HG03139 (cell line): ENCODE measurements at regions not wholly inside any gene's neighbourhood (a gene's known extent, or its start where the extent isn't known, plus 50 kb on each side); places are given as distances from the start of the nearest gene placed in this dataset.
"Not testable (repeated sequence)": the region's sequence is repeated elsewhere in the genome, so short reads cannot be mapped to it uniquely, and the experiment has no call there.

Experiments used
- ATAC-seq: cut with Tn5 transposase; IDR thresholded peaks from one replicate; pipeline ENCODE4 v1.9.1; 2021; ENCODE audit not compliant: unreplicated experiment

GRCh38 chrX:7640392-7640791, 202.6 kb upstream of the VCX start:
- ATAC-seq: no peak

DNA sequence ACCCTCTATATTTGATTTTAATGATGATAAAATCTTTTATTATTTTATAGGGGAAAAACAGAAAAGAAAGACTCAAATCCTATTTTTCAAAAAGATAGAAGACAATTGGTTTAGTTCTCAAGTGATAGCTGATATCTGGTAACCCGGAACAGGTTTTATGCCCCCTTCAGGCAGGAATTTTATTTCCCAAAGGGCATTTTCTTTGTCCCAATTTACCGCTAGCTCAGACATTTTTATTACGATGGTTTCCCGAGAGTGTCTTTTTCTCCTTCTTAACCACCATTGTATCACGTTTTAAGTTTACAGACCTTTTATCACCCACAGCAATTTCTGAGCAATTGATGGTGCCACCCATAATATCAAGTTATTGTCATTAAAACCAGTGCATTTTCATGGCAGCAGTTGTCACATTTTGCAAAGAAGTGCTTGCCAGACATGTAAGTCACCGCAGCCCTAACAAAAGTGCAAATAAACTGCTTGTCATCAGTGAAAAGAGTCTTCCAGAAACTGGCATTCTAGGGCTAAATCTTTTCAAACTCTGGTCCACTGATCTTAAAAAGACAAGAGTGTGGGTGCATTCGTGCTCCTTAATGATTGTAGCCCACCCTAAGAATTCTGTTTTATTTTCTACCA, 204.8 kb upstream of the VCX start:
- ATAC-seq: no peak

- no peak for ATAC-seq
Observed at GRCh38 chrX:7637066-7637465, 205.9 kb upstream of the VCX start.

- ATAC-seq: no peak
Observed at GRCh38 chrX:7635604-7636003, 207.4 kb upstream of the VCX start.

DNA sequence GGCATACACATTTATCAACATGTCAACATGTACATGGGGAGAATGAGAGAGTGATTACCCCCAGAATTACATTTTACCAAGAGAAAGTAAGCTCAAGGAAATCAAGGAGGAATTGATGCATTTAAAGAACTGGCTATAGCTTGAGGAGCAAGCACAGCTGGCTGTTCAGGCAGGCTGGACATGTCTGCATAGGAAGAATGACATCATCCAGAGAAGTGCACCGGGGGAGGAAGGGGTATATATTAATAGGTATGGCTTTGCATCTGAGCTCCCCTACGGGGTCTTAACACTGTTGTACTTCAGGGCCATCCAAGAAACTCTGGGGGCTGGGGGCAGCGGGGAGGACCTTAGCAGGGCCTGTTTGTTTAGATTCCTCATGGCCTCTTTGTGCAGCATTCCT, 222.4 kb upstream of the VCX start:
- ATAC-seq: no peak

DNA sequence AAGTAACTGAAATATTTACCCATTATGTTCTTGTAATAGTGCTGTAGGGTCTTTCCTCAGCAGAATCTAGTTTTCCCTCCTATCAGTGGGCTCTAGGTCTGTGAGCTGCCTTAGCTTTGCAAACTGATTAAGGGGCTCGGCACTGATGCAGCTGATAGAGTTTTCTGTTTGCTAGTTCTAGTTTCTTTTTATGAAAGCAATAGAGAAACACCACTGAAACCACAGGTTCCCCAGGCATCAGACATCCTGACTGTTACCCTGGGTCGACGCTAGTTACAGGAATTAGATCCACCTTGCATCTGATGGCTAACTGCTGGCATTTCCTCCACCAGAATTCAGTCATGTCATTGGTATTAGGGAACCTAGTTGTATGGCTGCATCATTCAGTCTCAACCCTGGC, 225.0 kb upstream of the VCX start:
- ATAC-seq: no peak

- no peak for ATAC-seq
Observed at GRCh38 chrX:7614616-7615015, 228.4 kb upstream of the VCX start.

GRCh38 chrX:7608625-7609024, 234.3 kb upstream of the VCX start:
- ATAC-seq: not testable (repeated sequence)

DNA sequence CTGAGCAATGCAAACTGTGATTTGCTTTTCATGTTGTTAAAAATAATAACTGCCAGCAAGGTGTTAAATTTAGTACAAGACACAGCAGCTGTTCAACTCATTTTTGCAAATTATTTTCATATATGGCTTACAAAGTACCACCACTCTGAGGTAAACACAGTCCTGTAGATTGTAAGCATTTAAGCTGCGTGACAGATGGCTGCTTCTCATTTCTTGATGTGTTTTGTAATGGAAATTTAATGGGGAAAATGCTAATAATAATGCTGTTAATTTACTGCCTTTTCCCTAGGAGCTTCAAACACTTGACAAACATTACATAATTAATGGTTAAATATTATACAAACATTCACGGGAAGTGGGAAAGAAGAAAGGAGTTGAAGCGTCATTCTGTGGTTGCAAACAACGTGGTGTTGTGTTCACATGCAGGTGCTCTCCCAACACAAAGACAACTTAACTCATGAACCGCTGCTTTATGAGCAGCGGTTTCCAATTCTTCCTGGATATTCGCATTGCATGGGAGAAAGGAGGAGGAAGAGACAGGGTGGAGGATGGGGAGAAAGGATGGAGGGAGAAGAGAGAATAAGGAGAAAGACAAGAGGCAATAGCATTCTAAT, 236.8 kb upstream of the VCX start:
- ATAC-seq: no peak

DNA sequence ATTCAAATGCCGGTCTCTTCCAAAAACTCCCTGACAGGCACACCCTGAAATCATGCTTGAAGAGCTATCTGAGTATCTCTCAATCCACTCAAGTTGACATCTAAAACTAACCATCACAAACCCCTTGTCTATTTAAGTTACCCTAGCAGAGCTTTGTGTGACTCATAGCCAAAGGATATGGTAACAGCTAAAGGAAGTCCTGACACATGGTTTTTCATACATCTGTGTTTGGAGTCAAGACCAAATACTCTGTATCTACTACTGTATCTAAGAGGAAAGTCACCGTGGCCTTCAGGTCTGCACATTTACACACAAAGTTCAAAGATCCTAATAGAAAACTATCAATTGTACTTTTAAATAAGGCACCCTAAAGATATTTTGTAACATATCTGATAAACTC, 239.6 kb upstream of the VCX start:
- no peak for ATAC-seq

GRCh38 chrX:7596822-7597221, 246.1 kb upstream of the VCX start:
- ATAC-seq: no peak

DNA sequence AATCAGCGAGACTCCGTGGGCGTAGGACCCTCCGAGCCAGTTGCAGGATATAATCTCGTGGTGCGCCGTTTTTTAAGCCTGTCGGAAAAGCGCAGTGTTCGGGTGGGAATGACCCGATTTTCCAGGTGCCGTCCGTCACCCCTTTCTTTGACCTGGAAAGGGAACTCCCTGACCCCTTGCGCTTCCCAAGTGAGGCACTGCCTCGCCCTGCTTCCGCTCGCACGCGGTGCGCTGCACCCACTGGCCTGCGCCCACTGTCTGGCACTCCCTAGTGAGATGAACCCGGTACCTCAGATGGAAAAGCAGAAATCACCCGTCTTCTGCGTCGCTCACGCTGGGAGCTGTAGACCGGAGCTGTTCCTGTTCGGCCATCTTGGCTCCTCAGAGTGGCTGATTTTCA, 249.6 kb upstream of the VCX start:
- not testable (repeated sequence) for ATAC-seq

GRCh38 chrX:7586126-7586525, 256.8 kb upstream of the VCX start:
- no peak for ATAC-seq

DNA sequence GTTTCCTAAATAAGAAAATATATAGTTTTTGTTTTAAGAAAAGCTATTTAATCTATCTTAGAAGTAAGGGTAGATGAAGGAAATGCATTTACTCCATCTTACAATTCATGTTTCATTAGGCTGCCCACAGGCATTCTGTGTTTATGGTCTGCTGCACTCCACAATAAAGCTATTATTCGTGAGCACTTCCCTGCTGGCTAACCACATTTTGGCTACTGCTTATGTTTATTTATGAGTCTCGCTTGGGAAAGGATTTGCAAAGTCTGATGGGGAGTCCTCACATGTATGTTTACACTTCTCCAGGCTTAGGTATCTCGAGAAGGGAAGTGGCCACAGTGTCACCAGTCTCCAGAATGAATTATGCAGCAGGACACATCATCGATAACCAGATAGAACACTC, 260.8 kb upstream of the VCX start:
- ATAC-seq: no peak

GRCh38 chrX:7580127-7580526, 262.8 kb upstream of the VCX start:
- ATAC-seq: no peak

DNA sequence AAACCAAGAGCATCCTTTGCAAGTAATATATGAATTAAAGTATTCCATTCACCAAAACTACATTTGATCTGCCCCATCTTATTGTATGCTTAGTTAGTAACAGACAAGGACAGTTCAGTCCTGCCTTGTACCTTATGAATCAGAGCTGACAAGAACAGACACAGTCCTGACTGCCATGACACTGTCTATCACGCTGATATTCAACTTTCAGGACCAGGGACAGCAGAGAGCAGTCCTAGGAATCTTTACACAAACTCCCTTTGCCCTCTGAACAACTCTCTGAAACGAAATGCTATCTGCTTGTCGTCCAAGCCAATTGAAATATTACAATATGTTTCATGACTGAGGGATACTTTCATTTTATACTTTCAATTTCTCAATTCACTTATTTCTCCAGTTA, 268.6 kb upstream of the VCX start:
- no peak for ATAC-seq

DNA sequence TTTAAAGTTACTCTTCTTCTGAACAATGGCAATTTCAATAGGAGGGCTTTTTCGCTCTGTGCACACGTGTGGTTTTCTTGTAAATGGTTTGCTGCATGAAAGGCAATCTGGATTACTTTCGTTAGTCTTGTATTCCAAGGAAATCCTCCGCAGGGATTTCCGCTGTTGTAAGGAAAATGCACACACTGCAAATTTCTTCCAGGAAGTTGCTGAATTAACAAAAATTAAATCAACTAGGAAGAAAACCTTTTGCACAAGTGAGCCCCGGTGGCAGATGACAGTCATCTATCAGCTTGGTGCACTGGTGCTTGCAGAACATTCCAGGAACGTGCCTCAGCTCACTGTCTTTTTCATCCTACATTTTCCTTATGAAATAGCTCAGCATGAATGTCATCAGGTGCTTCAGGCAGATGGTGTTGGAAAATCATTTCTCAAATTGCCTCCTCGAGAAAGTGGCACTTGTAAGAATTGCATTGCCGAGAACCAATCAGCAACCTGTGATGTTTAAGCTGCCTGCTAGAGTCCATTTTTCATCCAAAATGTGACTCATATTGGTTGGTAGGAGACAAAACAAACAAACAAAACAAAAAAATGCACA, 272.4 kb upstream of the VCX start:
- ATAC-seq: no peak

GRCh38 chrX:7568597-7568996, 274.4 kb upstream of the VCX start:
- ATAC-seq: no peak

DNA sequence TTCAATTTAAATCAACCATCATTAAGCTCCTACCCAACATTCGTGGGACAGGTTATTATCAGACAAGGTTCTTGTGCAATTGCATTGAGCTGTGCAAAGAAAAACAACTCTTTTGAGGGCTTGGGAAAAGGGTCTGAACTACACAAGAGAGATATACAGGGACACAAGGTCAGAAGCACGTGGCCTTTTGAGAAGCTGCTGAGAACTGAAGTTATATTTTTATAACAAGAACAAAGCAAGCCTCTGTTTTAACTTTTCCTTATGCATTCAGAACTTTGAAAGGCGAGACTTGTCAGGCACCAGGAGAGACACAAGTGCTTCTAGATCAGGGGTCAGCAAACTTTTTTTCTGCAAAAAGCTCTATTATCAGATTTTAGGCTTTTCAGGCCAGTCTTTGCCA, 274.8 kb upstream of the VCX start:
- no peak for ATAC-seq

DNA sequence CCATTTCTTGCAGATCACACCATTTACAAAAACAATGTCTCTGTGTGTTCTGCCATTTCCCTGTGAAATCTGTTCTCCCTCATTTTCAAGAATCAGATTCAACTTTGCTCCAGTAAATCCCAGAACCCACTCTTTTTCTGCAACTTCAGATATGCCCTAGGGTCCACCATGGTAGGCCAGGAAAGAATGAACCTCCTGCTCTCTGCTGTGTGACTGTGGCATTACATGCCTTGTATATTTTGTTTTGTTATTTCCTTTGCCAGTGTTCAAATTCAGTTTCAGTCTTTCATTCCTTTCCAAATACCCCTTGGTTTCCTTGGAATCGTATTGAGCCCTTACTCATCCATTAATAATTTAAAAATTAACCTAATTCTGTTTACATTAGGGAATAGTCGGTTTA, 290.2 kb upstream of the VCX start:
- no peak for ATAC-seq

DNA sequence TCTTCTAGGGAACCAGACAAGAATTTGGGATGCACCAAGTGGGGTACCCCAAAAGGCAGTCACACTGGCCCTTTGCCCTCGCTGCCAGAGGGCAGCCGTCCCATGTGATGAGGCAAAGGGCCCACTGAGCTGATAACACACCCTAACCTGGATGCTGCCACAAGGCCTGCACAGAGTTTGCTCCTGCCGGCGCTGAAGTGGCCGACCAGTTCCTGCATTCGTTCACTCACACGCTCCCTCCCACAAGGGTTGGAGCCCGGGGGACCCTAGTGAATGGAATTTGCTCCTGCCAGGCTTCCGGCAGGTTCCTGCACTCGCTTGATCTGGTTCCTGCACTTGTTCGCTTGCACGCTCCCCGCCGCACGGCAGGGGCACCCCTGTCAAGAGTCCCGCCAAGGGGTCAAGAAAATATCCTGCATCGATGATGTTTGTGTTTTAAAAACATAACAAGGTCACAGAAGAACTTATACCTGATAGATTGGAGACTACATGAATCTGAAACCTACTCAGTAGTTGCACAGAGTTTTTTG, 296.4 kb upstream of the VCX start:
- no peak for ATAC-seq

DNA sequence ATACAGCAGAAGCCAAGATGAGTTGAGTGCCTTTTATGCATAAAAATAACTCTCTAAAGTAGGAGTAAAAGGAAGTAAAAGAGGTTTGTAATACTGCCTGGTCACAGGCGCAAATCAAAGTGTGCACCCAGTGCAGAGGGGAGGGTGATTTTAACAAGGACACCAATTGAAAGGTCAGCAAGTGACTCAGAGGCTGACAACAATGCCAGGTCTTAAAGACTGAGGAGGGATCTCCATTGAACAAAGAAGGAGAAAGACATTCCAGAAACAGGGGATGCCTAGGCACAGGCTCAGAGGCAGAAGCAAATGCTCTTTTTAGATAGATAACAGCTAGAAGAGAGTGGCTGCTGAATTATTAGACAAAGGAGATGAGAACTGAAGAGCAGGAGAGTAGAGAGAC, 297.4 kb upstream of the VCX start:
- no peak for ATAC-seq
